PFSK-1 (cell line): ENCODE measurements at regions not wholly inside any gene's neighbourhood (a gene's known extent, or its start where the extent isn't known, plus 50 kb on each side); places are given as distances from the start of the nearest gene placed in this dataset.

Experiments used
- FOXP2 ChIP-seq: optimal IDR thresholded peaks from 2 replicates; pipeline ENCODE3; 2011; ENCODE audit warnings: borderline replicate concordance, control low read depth, inconsistent platforms; ENCODE audit not compliant: insufficient read depth; ENCODE audit errors: extremely low read length, extremely low read depth
- POLR2AphosphoS5 ChIP-seq: IDR thresholded peaks from 2 replicates; pipeline ENCODE4 v1.6.1; 2012; ENCODE audit warnings: low read depth, mild to moderate bottlenecking, control low read depth, low read length, moderate library complexity
- SIN3A ChIP-seq: IDR thresholded peaks from 2 replicates; pipeline ENCODE4 v1.6.1; 2012; ENCODE audit warnings: mild to moderate bottlenecking, low read length, moderate library complexity, borderline replicate concordance; ENCODE audit not compliant: insufficient read depth

GRCh38 chr14:31968107-31968810, 108.8 kb upstream of the ARHGAP5 start:
- TF ChIP-seq SIN3A (no peak), POLR2AphosphoS5 (no peak), FOXP2 (no peak)
